Ovary (tissue), 7 donors: ENCODE measurements at regions not wholly inside any gene's neighbourhood (a gene's known extent, or its start where the extent isn't known, plus 50 kb on each side); places are given as distances from the start of the nearest gene placed in this dataset.

Experiments
- DNase-seq, 5 donors: peaks; one replicate each; pipeline ENCODE4 v3.0.0-alpha.2; 2019 to 2020
- H3K27ac ChIP-seq, 2 donors: fragments of 200-600 bp; one replicate each; pipeline versions ENCODE4 v1.5.1 to v1.8.0; 2019 to 2022
- H3K27me3 ChIP-seq: fragments of 200-600 bp; one replicate; pipeline ENCODE4 v1.8.0; 2022
- H3K36me3 ChIP-seq: fragments of 200-600 bp; sonication (generic); one replicate; pipeline ENCODE4 v1.5.1; 2019
- H3K4me1 ChIP-seq: one replicate; pipeline ENCODE4 v1.8.1; 2013; ENCODE audit warnings: mild to moderate bottlenecking, moderate library complexity; ENCODE audit not compliant: insufficient read depth
- H3K4me3 ChIP-seq: fragments of 200-600 bp; sonication (generic); one replicate; pipeline ENCODE4 v1.5.1; 2017
- H3K9me3 ChIP-seq, 2 donors: fragments of 200-600 bp in 1 of 2; sonication (generic) in 1 of 2; one replicate each; pipeline versions ENCODE4 v1.5.1 to v1.8.1; 2013 to 2019; ENCODE audit warnings: mild to moderate bottlenecking in 1 of 2, moderate library complexity in 1 of 2
- CTCF ChIP-seq, 3 donors: fragments of 450-650 bp in 2 of 3; fragments of 200-600 bp in 1 of 3; IDR thresholded peaks; one replicate each; pipeline versions ENCODE4 v1.5.1 to v1.8.0; 2016 to 2022; ENCODE audit warnings: antibody characterized with exemption in 3 of 3, mild to moderate bottlenecking in 1 of 3
- EP300 ChIP-seq: sonication (generic); formaldehyde crosslinking; IDR thresholded peaks from one replicate; pipeline ENCODE4 v1.6.1; 2017; ENCODE audit warnings: antibody characterized with exemption
- POLR2A ChIP-seq: fragments of 450-650 bp; IDR thresholded peaks from one replicate; pipeline ENCODE4 v1.6.1; 2017; ENCODE audit warnings: antibody characterized with exemption, mild to moderate bottlenecking, moderate library complexity
- WGBS, 3 donors: extraction: QIAGEN DNeasy Blood & Tissue Kit in 1 of 3; methylation state at CpG; one replicate each; pipeline versions ENCODE4 v1.1.5 to v1.1.7; 2013 to 2017; 5-methylcytosine and 5-hydroxymethylcytosine counted together
- intact Hi-C, 4 donors: fragments of 100-400 bp; cut with DNase I; formaldehyde crosslinking; loops; one replicate each; pipeline versions ENCODE4 v1.11.0 to v1.15.1; 2022 to 2023
- donor health status: DM: no; HTN: no; CAD: no; lungs with moderate emphysema.
- donor health status: DM: no; HTN: no; CAD: no.
- donor health status: Bipolar disorder and iron deficiency.
- donor health status: DM: no; HTN: no; CAD: no.
- donor health status: DM: yes; HTN: yes; CAD: no.

- Histone ChIP-seq H3K4me1 (peaks cover 2% of the 10 kb centered on the region), H3K9me3 (no peaks in the 10 kb centered on the region), H3K27me3 (no peaks in the 10 kb centered on the region), H3K4me3 (no peak overlapping the region), H3K36me3 (no peaks in the 10 kb centered on the region), H3K27ac (no peak overlapping the region)
- 66 to 71% (median 70%) methylated on average over 21 of the region's 21 CpGs for WGBS, 3 donors
- no peak for TF ChIP-seq POLR2A
- no peak for TF ChIP-seq EP300
- no peak for TF ChIP-seq CTCF (IDR thresholded peaks at IDR 0.05)
- intact Hi-C loops, result no loop called here
- DNase-seq, result no peak
These were observed 326.9 kb upstream of the SFSWAP start for GRCh38 chr12:131383741-131384543.

- H3K27me3 ChIP-seq, result no peaks in the 10 kb centered on the region
- no peaks in the 10 kb centered on the region for H3K9me3 ChIP-seq
- intact Hi-C loops, result no loop called here
- TF ChIP-seq CTCF (IDR thresholded peaks at IDR 0.05), result no peak
- TF ChIP-seq EP300, result no peak
- no peak for TF ChIP-seq POLR2A
- DNase-seq, result no peak
- H3K36me3 ChIP-seq, result no peaks in the 10 kb centered on the region
- H3K27ac ChIP-seq, result no peak overlapping the region
- WGBS, 3 donors, result 59 to 70% (median 66%) methylated on average over 8 of the region's 8 CpGs
- peaks cover 2% of the 10 kb centered on the region for H3K4me1 ChIP-seq
- no peak overlapping the region for H3K4me3 ChIP-seq
These were observed 326.4 kb upstream of the SFSWAP start for GRCh38 chr12:131384544-131384855.

GRCh38 chr12:131385313-131386166 lies 325.4 kb upstream of the SFSWAP start:
- Histone ChIP-seq H3K27me3 (no peaks in the 10 kb centered on the region), H3K4me3 (no peak overlapping the region), H3K27ac (no peak overlapping the region), H3K36me3 (no peaks in the 10 kb centered on the region), H3K4me1 (peaks cover under 1% of the 10 kb centered on the region), H3K9me3 (no peaks in the 10 kb centered on the region)
- no peak for TF ChIP-seq EP300
- no peak for TF ChIP-seq POLR2A
- WGBS, 3 donors, result 72 to 78% (median 75%) methylated on average over 23 to 26 of the region's 26 CpGs
- intact Hi-C loops, result no loop called here
- DNase-seq, result peak in 1 of 5 donors; percentile 31

GRCh38 chr12:131386167-131386521 lies 324.7 kb upstream of the SFSWAP start:
- no peaks in the 10 kb centered on the region for H3K36me3 ChIP-seq
- intact Hi-C loops, result no loop called here
- no peak for TF ChIP-seq CTCF (IDR thresholded peaks at IDR 0.05)
- no peak for TF ChIP-seq POLR2A
- no peak for TF ChIP-seq EP300
- DNase-seq, result no peak
- H3K9me3 ChIP-seq, result no peaks in the 10 kb centered on the region
- no peak overlapping the region for H3K4me3 ChIP-seq
- no peak overlapping the region for H3K27ac ChIP-seq
- H3K27me3 ChIP-seq, result no peaks in the 10 kb centered on the region
- WGBS, 3 donors, result 59 to 73% (median 68%) methylated on average over 9 of the region's 9 CpGs
- H3K4me1 ChIP-seq, result peaks cover 3% of the 10 kb centered on the region

- peak in 1 of 5 donors; percentile 31 for DNase-seq
- no peak for TF ChIP-seq EP300
- TF ChIP-seq POLR2A, result no peak
- TF ChIP-seq CTCF (IDR thresholded peaks at IDR 0.05), result no peak
- Histone ChIP-seq H3K27me3 (no peaks in the 10 kb centered on the region), H3K9me3 (no peaks in the 10 kb centered on the region), H3K36me3 (no peaks in the 10 kb centered on the region), H3K27ac (no peak overlapping the region), H3K4me1 (peaks cover 3% of the 10 kb centered on the region), H3K4me3 (no peak overlapping the region)
- WGBS, 3 donors, result 43 to 59% (median 55%) methylated on average over 11 of the region's 11 CpGs
- intact Hi-C loops, result no loop called here
These were observed 324.1 kb upstream of the SFSWAP start for GRCh38 chr12:131386781-131387180.
